HG03066 (cell line): ENCODE measurements at regions not wholly inside any gene's neighbourhood (a gene's known extent, or its start where the extent isn't known, plus 50 kb on each side); places are given as distances from the start of the nearest gene placed in this dataset.

Experiments used
- ATAC-seq: cut with Tn5 transposase; IDR thresholded peaks from one replicate; pipeline ENCODE4 v1.9.1; 2021; ENCODE audit warnings: low read depth; ENCODE audit not compliant: unreplicated experiment

DNA sequence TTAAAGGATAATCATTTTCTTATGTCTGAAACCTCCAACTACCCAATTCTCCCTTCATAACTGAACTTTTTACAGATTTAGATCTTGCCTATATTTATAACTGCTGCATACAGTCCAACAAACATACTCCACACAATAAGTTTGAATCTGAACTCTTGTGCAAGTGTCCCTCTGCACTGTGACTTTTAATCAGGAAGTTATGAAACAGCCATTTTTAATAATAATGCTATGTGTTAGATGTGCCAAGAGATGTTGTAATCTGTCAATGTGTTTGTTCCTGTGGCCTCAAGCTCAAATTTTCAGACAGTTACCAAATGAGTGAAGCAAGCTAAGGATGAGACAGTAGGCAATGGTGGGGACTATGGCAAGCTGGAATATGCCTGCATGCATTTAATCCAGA is 57.6 kb upstream of the MTAP start:
- ATAC-seq, result no peak

DNA sequence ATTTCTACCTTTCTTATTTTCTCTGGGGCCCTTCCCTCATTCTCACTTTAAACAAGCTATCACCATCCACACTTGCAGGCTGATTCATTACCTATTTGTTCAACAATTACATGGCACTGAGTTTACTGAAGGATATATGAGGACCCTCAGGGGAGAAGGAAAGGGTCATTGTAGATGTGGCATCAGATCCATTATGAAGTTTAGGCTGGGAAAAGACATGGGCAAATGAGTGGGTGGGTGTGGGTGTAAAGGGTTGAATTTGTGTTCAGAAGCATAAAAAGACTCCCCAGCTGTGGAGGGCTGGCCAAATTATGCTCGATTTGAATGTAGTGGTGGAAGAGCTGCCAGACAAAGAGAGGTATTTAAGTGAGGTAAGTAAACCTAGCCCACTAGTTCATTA is 55.9 kb upstream of the MTAP start:
- ATAC-seq, result no peak

DNA sequence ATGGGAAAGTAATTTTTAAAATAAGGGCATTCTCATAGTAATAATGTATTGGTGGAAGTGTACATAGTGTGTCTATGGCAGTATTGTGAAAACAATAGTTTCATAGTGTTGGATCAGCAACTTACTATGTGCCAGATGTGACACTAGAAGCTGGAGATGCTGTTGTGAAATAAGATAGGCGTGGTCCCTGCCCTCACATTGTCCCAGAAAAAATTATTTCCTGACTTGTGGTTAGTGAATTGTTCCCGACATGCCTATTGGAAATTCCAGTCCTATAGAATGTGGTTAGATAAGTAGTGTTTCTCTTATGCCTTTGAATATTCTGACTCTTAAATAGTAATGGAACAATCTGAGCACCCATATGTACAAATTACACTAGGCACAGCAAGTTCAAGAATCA is 55.3 kb upstream of the MTAP start:
- ATAC-seq, result no peak

DNA sequence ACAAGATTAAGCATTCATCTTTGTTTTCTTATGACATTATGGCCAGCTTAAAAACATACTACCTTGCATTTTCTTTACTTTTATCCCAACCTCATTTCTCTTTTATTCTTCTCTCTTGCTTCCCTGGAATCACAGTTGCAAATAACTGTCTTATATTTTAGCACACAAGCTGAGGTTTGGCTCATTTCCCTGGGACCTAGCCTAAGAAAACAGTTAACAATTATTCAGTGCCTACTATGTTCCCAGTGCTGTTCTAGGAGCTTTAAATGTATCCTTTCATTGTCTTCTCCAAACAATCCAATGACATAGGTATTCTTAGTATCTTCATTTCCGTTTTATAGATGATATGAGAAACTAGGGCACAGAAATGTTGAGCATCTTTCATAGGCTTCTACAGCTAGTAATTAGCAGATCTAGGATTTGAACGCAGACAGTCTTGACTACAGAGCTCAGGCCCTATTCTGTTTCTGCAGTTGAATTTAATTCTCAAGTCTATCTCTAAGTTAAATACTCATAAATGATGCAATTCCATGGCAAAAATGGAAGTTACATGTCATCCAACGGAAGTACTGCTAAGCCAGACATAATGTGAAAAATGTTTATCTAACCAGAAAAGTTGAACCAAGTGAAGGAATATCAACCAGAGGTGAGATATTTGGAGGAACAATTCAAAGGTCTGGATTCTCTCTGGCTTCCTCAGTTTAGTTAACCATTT is 52.3 kb upstream of the MTAP start:
- no peak for ATAC-seq

DNA sequence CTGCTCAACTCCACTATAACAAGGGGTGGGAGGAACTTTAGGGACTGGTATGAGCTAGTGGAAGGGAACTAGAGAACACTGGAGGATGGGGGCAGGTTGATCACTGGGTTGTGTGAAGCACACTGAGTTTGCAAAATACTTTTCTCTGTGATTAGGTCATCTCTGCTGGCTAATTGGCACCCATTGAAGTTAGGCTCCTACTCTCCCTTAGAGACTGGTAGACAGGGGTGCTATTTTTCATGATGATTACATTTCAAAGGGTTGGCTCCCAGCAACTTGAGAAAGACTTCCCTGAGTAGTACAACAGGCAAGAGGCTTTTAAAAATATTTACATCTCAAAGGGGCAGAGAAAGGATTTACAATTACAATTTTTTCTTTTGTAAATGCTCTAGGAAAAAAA is 50.4 kb upstream of the MTAP start:
- no peak for ATAC-seq
